ENCODE measurements at regions not wholly inside any gene's neighbourhood (a gene's known extent, or its start where the extent isn't known, plus 50 kb on each side); places are given as distances from the start of the nearest gene placed in this dataset.

- Mint-ChIP-seq H3K27ac (no peak overlapping the region), H3K36me3 (no peaks in the 10 kb centered on the region), H3K27me3 (no peaks in the 10 kb centered on the region), H3K4me1 (no peaks in the 10 kb centered on the region), H3K9me3 (peaks cover 0 to 2% (median 0%) of the 10 kb centered on the region in 7 donors), H3K4me3 (no peak overlapping the region)
- H3K36me3 ChIP-seq (ENCODE audit: control insufficient read depth, insufficient read depth, low read length), result no peaks in the 10 kb centered on the region
- ATAC-seq (ENCODE audit: low read depth in 2 of 2), result no peak
- no peaks in the 10 kb centered on the region for H3K27me3 ChIP-seq (ENCODE audit: control insufficient read depth, insufficient read depth, low read length)
- no peak overlapping the region for H3K27ac ChIP-seq (ENCODE audit: insufficient read depth, low read length, poor library complexity, severe bottlenecking)
- H3K4me3 ChIP-seq (ENCODE audit: low read depth, low read length), result no peak overlapping the region
- H3K9me3 ChIP-seq (ENCODE audit: control insufficient read depth in 2 of 2, low read length in 2 of 2), result no peaks in the 10 kb centered on the region
- no peaks in the 10 kb centered on the region for H3K4me1 ChIP-seq (ENCODE audit: control insufficient read depth, insufficient read depth, low read length, poor library complexity, severe bottlenecking)
- no peak for DNase-seq
Observed at GRCh38 chr5:136638084-136638483, 272.7 kb upstream of the TRPC7 start.

DNA sequence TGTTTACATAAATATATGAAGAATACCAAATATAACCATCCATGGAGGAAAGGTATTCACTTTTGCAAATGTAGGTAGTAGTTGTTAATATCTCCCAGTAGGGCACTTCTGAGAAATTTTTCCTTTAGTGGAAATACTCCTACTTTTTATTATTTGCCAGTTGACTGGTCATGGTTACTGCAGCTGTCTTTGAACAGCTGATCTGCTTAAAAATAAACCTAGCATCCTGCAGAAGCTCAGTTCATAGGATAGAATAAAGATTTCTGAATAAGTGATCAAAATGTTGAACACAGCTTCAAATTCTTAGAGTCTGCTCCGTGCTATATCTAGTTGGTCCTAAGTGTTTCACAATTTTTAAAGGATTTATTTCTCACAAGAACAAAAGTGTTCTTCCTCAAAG lies 270.7 kb upstream of the TRPC7 start:
- no peak overlapping the region for H3K4me3 Mint-ChIP-seq
- H3K9me3 Mint-ChIP-seq, result peaks cover 0 to 2% (median 0%) of the 10 kb centered on the region in 7 donors
- H3K36me3 Mint-ChIP-seq, result no peaks in the 10 kb centered on the region
- H3K27me3 Mint-ChIP-seq, result no peaks in the 10 kb centered on the region
- H3K36me3 ChIP-seq (ENCODE audit: control insufficient read depth, insufficient read depth, low read length), result no peaks in the 10 kb centered on the region
- H3K4me1 ChIP-seq (ENCODE audit: control insufficient read depth, insufficient read depth, low read length, poor library complexity, severe bottlenecking), result no peaks in the 10 kb centered on the region
- no peak overlapping the region for H3K4me3 ChIP-seq (ENCODE audit: low read depth, low read length)
- H3K9me3 ChIP-seq (ENCODE audit: control insufficient read depth in 2 of 2, low read length in 2 of 2), result no peaks in the 10 kb centered on the region
- no peaks in the 10 kb centered on the region for H3K27me3 ChIP-seq (ENCODE audit: control insufficient read depth, insufficient read depth, low read length)
- DNase-seq (no peak), ATAC-seq (ENCODE audit: low read depth in 2 of 2) (no peak)
- no peak overlapping the region for H3K27ac Mint-ChIP-seq
- no peak overlapping the region for H3K27ac ChIP-seq (ENCODE audit: insufficient read depth, low read length, poor library complexity, severe bottlenecking)
- no peaks in the 10 kb centered on the region for H3K4me1 Mint-ChIP-seq

DNA sequence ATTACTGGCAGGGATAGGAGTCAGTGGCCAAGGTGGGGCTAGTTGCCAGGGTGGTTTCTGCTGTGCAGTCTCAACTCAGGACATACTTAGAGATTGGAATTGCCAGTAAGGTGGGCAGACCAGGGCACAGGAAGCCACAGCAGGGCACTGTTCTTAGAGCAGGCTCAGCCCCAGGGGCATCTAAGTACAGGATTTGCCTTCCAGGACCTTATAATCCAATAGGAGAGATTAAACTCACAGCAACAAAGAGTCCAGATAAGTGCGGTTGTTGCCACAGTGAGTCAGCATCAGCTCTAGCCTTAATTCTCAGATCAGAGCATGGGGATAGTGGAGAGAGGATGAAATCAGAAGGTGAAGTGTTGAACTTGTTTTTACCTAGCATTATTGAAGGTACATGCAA lies 265.8 kb upstream of the TRPC7 start:
- H3K9me3 Mint-ChIP-seq, result peaks cover 0 to 2% (median 0%) of the 10 kb centered on the region in 7 donors
- ATAC-seq (ENCODE audit: low read depth in 2 of 2) (no peak), DNase-seq (no peak)
- no peaks in the 10 kb centered on the region for H3K4me1 ChIP-seq (ENCODE audit: control insufficient read depth, insufficient read depth, low read length, poor library complexity, severe bottlenecking)
- no peak overlapping the region for H3K27ac Mint-ChIP-seq
- H3K9me3 ChIP-seq (ENCODE audit: control insufficient read depth in 2 of 2, low read length in 2 of 2), result no peaks in the 10 kb centered on the region
- H3K36me3 Mint-ChIP-seq, result no peaks in the 10 kb centered on the region
- H3K4me3 ChIP-seq (ENCODE audit: low read depth, low read length), result no peak overlapping the region
- no peaks in the 10 kb centered on the region for H3K27me3 ChIP-seq (ENCODE audit: control insufficient read depth, insufficient read depth, low read length)
- H3K36me3 ChIP-seq (ENCODE audit: control insufficient read depth, insufficient read depth, low read length), result no peaks in the 10 kb centered on the region
- no peak overlapping the region for H3K4me3 Mint-ChIP-seq
- no peaks in the 10 kb centered on the region for H3K27me3 Mint-ChIP-seq
- no peaks in the 10 kb centered on the region for H3K4me1 Mint-ChIP-seq
- no peak overlapping the region for H3K27ac ChIP-seq (ENCODE audit: insufficient read depth, low read length, poor library complexity, severe bottlenecking)

GRCh38 chr5:136629125-136629792 lies 263.9 kb upstream of the TRPC7 start:
- no peak overlapping the region for H3K4me3 Mint-ChIP-seq
- no peaks in the 10 kb centered on the region for H3K9me3 ChIP-seq (ENCODE audit: control insufficient read depth in 2 of 2, low read length in 2 of 2)
- H3K4me1 Mint-ChIP-seq, result no peaks in the 10 kb centered on the region
- no peak overlapping the region for H3K27ac ChIP-seq (ENCODE audit: insufficient read depth, low read length, poor library complexity, severe bottlenecking)
- H3K36me3 Mint-ChIP-seq, result no peaks in the 10 kb centered on the region
- H3K4me3 ChIP-seq (ENCODE audit: low read depth, low read length), result no peak overlapping the region
- H3K9me3 Mint-ChIP-seq, result peaks cover 0 to 3% (median 0%) of the 10 kb centered on the region in 7 donors
- no peak for DNase-seq
- H3K27me3 ChIP-seq (ENCODE audit: control insufficient read depth, insufficient read depth, low read length), result no peaks in the 10 kb centered on the region
- H3K4me1 ChIP-seq (ENCODE audit: control insufficient read depth, insufficient read depth, low read length, poor library complexity, severe bottlenecking), result no peaks in the 10 kb centered on the region
- ATAC-seq (ENCODE audit: low read depth in 2 of 2), result no peak
- H3K36me3 ChIP-seq (ENCODE audit: control insufficient read depth, insufficient read depth, low read length), result no peaks in the 10 kb centered on the region
- H3K27me3 Mint-ChIP-seq, result no peaks in the 10 kb centered on the region
- no peak overlapping the region for H3K27ac Mint-ChIP-seq

GRCh38 chr5:136626531-136626930 lies 261.2 kb upstream of the TRPC7 start:
- Mint-ChIP-seq H3K4me3 (no peak overlapping the region), H3K9me3 (peaks cover 0 to 4% (median 0%) of the 10 kb centered on the region in 7 donors), H3K4me1 (no peaks in the 10 kb centered on the region), H3K27ac (no peak overlapping the region), H3K36me3 (no peaks in the 10 kb centered on the region), H3K27me3 (no peaks in the 10 kb centered on the region)
- Histone ChIP-seq H3K4me3 (ENCODE audit: low read depth, low read length) (no peak overlapping the region), H3K27ac (ENCODE audit: insufficient read depth, low read length, poor library complexity, severe bottlenecking) (no peak overlapping the region), H3K9me3 (ENCODE audit: control insufficient read depth in 2 of 2, low read length in 2 of 2) (no peaks in the 10 kb centered on the region), H3K36me3 (ENCODE audit: control insufficient read depth, insufficient read depth, low read length) (no peaks in the 10 kb centered on the region), H3K4me1 (ENCODE audit: control insufficient read depth, insufficient read depth, low read length, poor library complexity, severe bottlenecking) (no peaks in the 10 kb centered on the region), H3K27me3 (ENCODE audit: control insufficient read depth, insufficient read depth, low read length) (no peaks in the 10 kb centered on the region)
- ATAC-seq (ENCODE audit: low read depth in 2 of 2) (no peak), DNase-seq (no peak)

GRCh38 chr5:136622747-136623146 lies 257.4 kb upstream of the TRPC7 start:
- peaks cover 0 to 4% (median 0%) of the 10 kb centered on the region in 7 donors for H3K9me3 Mint-ChIP-seq
- no peaks in the 10 kb centered on the region for H3K9me3 ChIP-seq (ENCODE audit: control insufficient read depth in 2 of 2, low read length in 2 of 2)
- H3K27me3 Mint-ChIP-seq, result no peaks in the 10 kb centered on the region
- H3K27me3 ChIP-seq (ENCODE audit: control insufficient read depth, insufficient read depth, low read length), result no peaks in the 10 kb centered on the region
- H3K4me1 ChIP-seq (ENCODE audit: control insufficient read depth, insufficient read depth, low read length, poor library complexity, severe bottlenecking), result no peaks in the 10 kb centered on the region
- H3K4me3 ChIP-seq (ENCODE audit: low read depth, low read length), result no peak overlapping the region
- ATAC-seq (ENCODE audit: low read depth in 2 of 2) (no peak), DNase-seq (no peak)
- H3K27ac ChIP-seq (ENCODE audit: insufficient read depth, low read length, poor library complexity, severe bottlenecking), result no peak overlapping the region
- H3K4me1 Mint-ChIP-seq, result no peaks in the 10 kb centered on the region
- no peaks in the 10 kb centered on the region for H3K36me3 Mint-ChIP-seq
- H3K36me3 ChIP-seq (ENCODE audit: control insufficient read depth, insufficient read depth, low read length), result no peaks in the 10 kb centered on the region
- no peak overlapping the region for H3K27ac Mint-ChIP-seq
- H3K4me3 Mint-ChIP-seq, result no peak overlapping the region

GRCh38 chr5:136621743-136622142 lies 256.4 kb upstream of the TRPC7 start:
- no peak overlapping the region for H3K27ac Mint-ChIP-seq
- H3K4me1 ChIP-seq (ENCODE audit: control insufficient read depth, insufficient read depth, low read length, poor library complexity, severe bottlenecking), result no peaks in the 10 kb centered on the region
- no peaks in the 10 kb centered on the region for H3K4me1 Mint-ChIP-seq
- no peaks in the 10 kb centered on the region for H3K36me3 ChIP-seq (ENCODE audit: control insufficient read depth, insufficient read depth, low read length)
- H3K27ac ChIP-seq (ENCODE audit: insufficient read depth, low read length, poor library complexity, severe bottlenecking), result no peak overlapping the region
- H3K27me3 Mint-ChIP-seq, result no peaks in the 10 kb centered on the region
- no peaks in the 10 kb centered on the region for H3K9me3 ChIP-seq (ENCODE audit: control insufficient read depth in 2 of 2, low read length in 2 of 2)
- H3K27me3 ChIP-seq (ENCODE audit: control insufficient read depth, insufficient read depth, low read length), result no peaks in the 10 kb centered on the region
- H3K4me3 ChIP-seq (ENCODE audit: low read depth, low read length), result no peak overlapping the region
- no peak overlapping the region for H3K4me3 Mint-ChIP-seq
- H3K36me3 Mint-ChIP-seq, result no peaks in the 10 kb centered on the region
- DNase-seq, result no peak
- ATAC-seq (ENCODE audit: low read depth in 2 of 2), result no peak
- peaks cover 0 to 4% (median 0%) of the 10 kb centered on the region in 7 donors for H3K9me3 Mint-ChIP-seq

DNA sequence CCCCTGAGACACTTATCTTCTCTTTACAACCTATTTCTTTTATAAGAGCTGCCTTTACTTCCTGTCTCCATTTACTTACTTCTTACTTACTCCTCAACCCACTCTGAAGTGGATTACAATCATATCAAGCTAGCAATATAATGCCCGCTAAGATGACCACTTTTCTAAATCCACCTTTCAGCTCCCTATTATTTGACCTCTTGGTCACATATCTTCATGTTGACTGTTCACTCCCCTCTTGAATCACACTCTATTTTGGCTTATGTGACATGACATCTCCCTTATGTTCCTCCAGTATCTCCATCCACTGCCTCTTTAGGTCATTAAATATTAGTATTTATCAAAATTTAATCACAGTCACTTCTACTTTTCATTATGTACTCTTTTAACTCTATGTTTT lies 255.3 kb upstream of the TRPC7 start:
- no peaks in the 10 kb centered on the region for H3K4me1 Mint-ChIP-seq
- no peaks in the 10 kb centered on the region for H3K36me3 Mint-ChIP-seq
- Histone ChIP-seq H3K9me3 (ENCODE audit: control insufficient read depth in 2 of 2, low read length in 2 of 2) (no peaks in the 10 kb centered on the region), H3K4me3 (ENCODE audit: low read depth, low read length) (no peak overlapping the region), H3K27ac (ENCODE audit: insufficient read depth, low read length, poor library complexity, severe bottlenecking) (no peak overlapping the region), H3K27me3 (ENCODE audit: control insufficient read depth, insufficient read depth, low read length) (no peaks in the 10 kb centered on the region), H3K36me3 (ENCODE audit: control insufficient read depth, insufficient read depth, low read length) (no peaks in the 10 kb centered on the region), H3K4me1 (ENCODE audit: control insufficient read depth, insufficient read depth, low read length, poor library complexity, severe bottlenecking) (no peaks in the 10 kb centered on the region)
- ATAC-seq (ENCODE audit: low read depth in 2 of 2), result no peak
- H3K27ac Mint-ChIP-seq, result no peak overlapping the region
- peaks cover 0 to 4% (median 0%) of the 10 kb centered on the region in 7 donors for H3K9me3 Mint-ChIP-seq
- no peaks in the 10 kb centered on the region for H3K27me3 Mint-ChIP-seq
- H3K4me3 Mint-ChIP-seq, result no peak overlapping the region
- no peak for DNase-seq
